ENCODE measurements at regions not wholly inside any gene's neighbourhood (a gene's known extent, or its start where the extent isn't known, plus 50 kb on each side); places are given as distances from the start of the nearest gene placed in this dataset.

- Mint-ChIP-seq H3K4me3 (no peak overlapping the region), H3K27me3 (peaks cover 0 to 5% of the 10 kb centered on the region in 2 donors), H3K27ac (no peak overlapping the region), H3K9me3 (no peaks in the 10 kb centered on the region), H3K4me1 (no peaks in the 10 kb centered on the region), H3K36me3 (no peaks in the 10 kb centered on the region)
- ChIA-PET CTCF (no interaction called here), POLR2A (no interaction called here)
- Histone ChIP-seq H3K27ac (ENCODE audit: low read depth, low read length) (no peak overlapping the region), H3K9me3 (ENCODE audit: low read length) (no peaks in the 10 kb centered on the region), H3K4me3 (ENCODE audit: low read length) (no peak overlapping the region), H3K27me3 (ENCODE audit: insufficient read depth, low read length, poor library complexity, severe bottlenecking) (no peaks in the 10 kb centered on the region), H3K4me1 (ENCODE audit: insufficient read depth, low read length) (no peaks in the 10 kb centered on the region), H3K36me3 (ENCODE audit: insufficient read depth, low read length) (no peaks in the 10 kb centered on the region)
- no peak for DNase-seq
Observed at GRCh38 chr2:129765678-129766351, 213.7 kb upstream of the RAB6C start.

- Histone ChIP-seq H3K9me3 (ENCODE audit: low read length) (no peaks in the 10 kb centered on the region), H3K36me3 (ENCODE audit: insufficient read depth, low read length) (no peaks in the 10 kb centered on the region), H3K27me3 (ENCODE audit: insufficient read depth, low read length, poor library complexity, severe bottlenecking) (no peaks in the 10 kb centered on the region), H3K4me3 (ENCODE audit: low read length) (no peak overlapping the region), H3K4me1 (ENCODE audit: insufficient read depth, low read length) (no peaks in the 10 kb centered on the region), H3K27ac (ENCODE audit: low read depth, low read length) (no peak overlapping the region)
- no peaks in the 10 kb centered on the region for H3K4me1 Mint-ChIP-seq
- no peaks in the 10 kb centered on the region for H3K9me3 Mint-ChIP-seq
- no peak for DNase-seq
- POLR2A ChIA-PET: no interaction called here
- H3K36me3 Mint-ChIP-seq: no peaks in the 10 kb centered on the region
- H3K27ac Mint-ChIP-seq: no peak overlapping the region
- no peak overlapping the region for H3K4me3 Mint-ChIP-seq
- CTCF ChIA-PET: no interaction called here
- peaks cover 0 to 5% of the 10 kb centered on the region in 2 donors for H3K27me3 Mint-ChIP-seq
Observed at GRCh38 chr2:129766374-129766993, 213.0 kb upstream of the RAB6C start.

GRCh38 chr2:129767346-129768035 lies 212.0 kb upstream of the RAB6C start:
- H3K36me3 Mint-ChIP-seq: no peaks in the 10 kb centered on the region
- H3K9me3 ChIP-seq (ENCODE audit: low read length): no peaks in the 10 kb centered on the region
- no peak overlapping the region for H3K27ac ChIP-seq (ENCODE audit: low read depth, low read length)
- ChIA-PET CTCF (no interaction called here), POLR2A (no interaction called here)
- H3K4me1 Mint-ChIP-seq: no peaks in the 10 kb centered on the region
- H3K27me3 ChIP-seq (ENCODE audit: insufficient read depth, low read length, poor library complexity, severe bottlenecking): no peaks in the 10 kb centered on the region
- no peaks in the 10 kb centered on the region for H3K36me3 ChIP-seq (ENCODE audit: insufficient read depth, low read length)
- H3K9me3 Mint-ChIP-seq: no peaks in the 10 kb centered on the region
- peaks cover 0 to 5% of the 10 kb centered on the region in 2 donors for H3K27me3 Mint-ChIP-seq
- no peak overlapping the region for H3K4me3 Mint-ChIP-seq
- H3K4me1 ChIP-seq (ENCODE audit: insufficient read depth, low read length): no peaks in the 10 kb centered on the region
- no peak overlapping the region for H3K4me3 ChIP-seq (ENCODE audit: low read length)
- no peak overlapping the region for H3K27ac Mint-ChIP-seq
- no peak for DNase-seq

GRCh38 chr2:129768036-129768386 lies 211.5 kb upstream of the RAB6C start:
- H3K4me1 Mint-ChIP-seq: no peaks in the 10 kb centered on the region
- H3K9me3 Mint-ChIP-seq: no peaks in the 10 kb centered on the region
- H3K4me3 Mint-ChIP-seq: no peak overlapping the region
- H3K4me1 ChIP-seq (ENCODE audit: insufficient read depth, low read length): no peaks in the 10 kb centered on the region
- no peaks in the 10 kb centered on the region for H3K9me3 ChIP-seq (ENCODE audit: low read length)
- H3K36me3 Mint-ChIP-seq: no peaks in the 10 kb centered on the region
- no peak for DNase-seq
- no peaks in the 10 kb centered on the region for H3K36me3 ChIP-seq (ENCODE audit: insufficient read depth, low read length)
- H3K27ac ChIP-seq (ENCODE audit: low read depth, low read length): no peak overlapping the region
- ChIA-PET POLR2A (no interaction called here), CTCF (no interaction called here)
- no peaks in the 10 kb centered on the region for H3K27me3 ChIP-seq (ENCODE audit: insufficient read depth, low read length, poor library complexity, severe bottlenecking)
- H3K27ac Mint-ChIP-seq: no peak overlapping the region
- peaks cover 0 to 4% of the 10 kb centered on the region in 2 donors for H3K27me3 Mint-ChIP-seq
- H3K4me3 ChIP-seq (ENCODE audit: low read length): no peak overlapping the region

- H3K27ac ChIP-seq (ENCODE audit: low read depth, low read length): no peak overlapping the region
- DNase-seq: no peak
- Mint-ChIP-seq H3K36me3 (no peaks in the 10 kb centered on the region), H3K9me3 (no peaks in the 10 kb centered on the region), H3K27ac (no peak overlapping the region), H3K27me3 (peaks cover 0 to 4% of the 10 kb centered on the region in 2 donors), H3K4me3 (no peak overlapping the region), H3K4me1 (no peaks in the 10 kb centered on the region)
- H3K27me3 ChIP-seq (ENCODE audit: insufficient read depth, low read length, poor library complexity, severe bottlenecking): no peaks in the 10 kb centered on the region
- no peaks in the 10 kb centered on the region for H3K36me3 ChIP-seq (ENCODE audit: insufficient read depth, low read length)
- no peaks in the 10 kb centered on the region for H3K9me3 ChIP-seq (ENCODE audit: low read length)
- ChIA-PET CTCF (no interaction called here), POLR2A (no interaction called here)
- H3K4me3 ChIP-seq (ENCODE audit: low read length): no peak overlapping the region
- H3K4me1 ChIP-seq (ENCODE audit: insufficient read depth, low read length): no peaks in the 10 kb centered on the region
Observed at GRCh38 chr2:129768485-129769184, 210.8 kb upstream of the RAB6C start.

GRCh38 chr2:129769185-129769991 lies 210.1 kb upstream of the RAB6C start:
- no peaks in the 10 kb centered on the region for H3K36me3 Mint-ChIP-seq
- CTCF ChIA-PET: no interaction called here
- Histone ChIP-seq H3K27me3 (ENCODE audit: insufficient read depth, low read length, poor library complexity, severe bottlenecking) (no peaks in the 10 kb centered on the region), H3K4me1 (ENCODE audit: insufficient read depth, low read length) (no peaks in the 10 kb centered on the region), H3K9me3 (ENCODE audit: low read length) (no peaks in the 10 kb centered on the region), H3K4me3 (ENCODE audit: low read length) (no peak overlapping the region), H3K27ac (ENCODE audit: low read depth, low read length) (no peak overlapping the region), H3K36me3 (ENCODE audit: insufficient read depth, low read length) (no peaks in the 10 kb centered on the region)
- POLR2A ChIA-PET: no interaction called here
- H3K27me3 Mint-ChIP-seq: peaks cover 0 to 4% of the 10 kb centered on the region in 2 donors
- no peak overlapping the region for H3K27ac Mint-ChIP-seq
- H3K4me1 Mint-ChIP-seq: no peaks in the 10 kb centered on the region
- peaks cover 0 to 1% (median 0%) of the 10 kb centered on the region in 5 donors for H3K9me3 Mint-ChIP-seq
- H3K4me3 Mint-ChIP-seq: no peak overlapping the region
- no peak for DNase-seq

- H3K36me3 ChIP-seq (ENCODE audit: insufficient read depth, low read length): no peaks in the 10 kb centered on the region
- POLR2A ChIA-PET: no interaction called here
- no peak overlapping the region for H3K4me3 Mint-ChIP-seq
- H3K4me3 ChIP-seq (ENCODE audit: low read length): no peak overlapping the region
- no peak overlapping the region for H3K27ac Mint-ChIP-seq
- H3K4me1 Mint-ChIP-seq: no peaks in the 10 kb centered on the region
- no peaks in the 10 kb centered on the region for H3K36me3 Mint-ChIP-seq
- CTCF ChIA-PET: no interaction called here
- no peaks in the 10 kb centered on the region for H3K4me1 ChIP-seq (ENCODE audit: insufficient read depth, low read length)
- H3K9me3 ChIP-seq (ENCODE audit: low read length): no peaks in the 10 kb centered on the region
- no peak for DNase-seq
- peaks cover 0 to 4% of the 10 kb centered on the region in 2 donors for H3K27me3 Mint-ChIP-seq
- H3K27ac ChIP-seq (ENCODE audit: low read depth, low read length): no peak overlapping the region
- no peaks in the 10 kb centered on the region for H3K27me3 ChIP-seq (ENCODE audit: insufficient read depth, low read length, poor library complexity, severe bottlenecking)
- H3K9me3 Mint-ChIP-seq: peaks cover 0 to 1% (median 0%) of the 10 kb centered on the region in 5 donors
Observed at GRCh38 chr2:129771418-129772189, 207.9 kb upstream of the RAB6C start.
